ENCODE measurements at regions not wholly inside any gene's neighbourhood (a gene's known extent, or its start where the extent isn't known, plus 50 kb on each side); places are given as distances from the start of the nearest gene placed in this dataset.

DNA sequence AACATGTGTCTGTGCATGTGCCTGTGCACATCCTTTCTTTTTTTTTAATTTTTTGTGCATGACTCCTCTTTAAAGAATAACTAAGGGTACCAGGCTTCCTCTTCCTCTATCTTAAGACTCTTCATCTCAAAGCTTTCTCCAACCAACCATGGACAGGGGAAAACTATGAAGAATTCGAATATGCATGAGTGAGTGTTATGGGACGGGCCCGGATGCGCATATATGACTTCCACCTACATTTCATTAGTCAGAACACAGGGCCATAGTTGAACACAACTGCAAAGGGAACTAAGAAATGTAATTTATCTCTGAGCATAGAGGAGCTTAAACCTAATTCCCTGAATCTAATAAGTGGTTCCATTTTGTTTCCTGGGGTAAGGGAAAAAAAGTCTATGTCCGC lies 270.3 kb upstream of the SORCS1 start:
- no peaks in the 10 kb centered on the region for H3K4me1 ChIP-seq (ENCODE audit: control insufficient read depth, insufficient read depth, low read length)
- H3K27ac ChIP-seq (ENCODE audit: low read length), result no peak overlapping the region
- no peaks in the 10 kb centered on the region for H3K36me3 ChIP-seq (ENCODE audit: control insufficient read depth, insufficient read depth, low read length)
- no CpG with 5 or more reads among the region's 5 CpGs for WGBS (ENCODE audit: insufficient coverage, insufficient read length)
- no peak for DNase-seq (ENCODE audit: low read depth, low spot score)
- no peaks in the 10 kb centered on the region for H3K9me3 ChIP-seq (ENCODE audit: control insufficient read depth, insufficient read depth, low read length)
- H3K27me3 ChIP-seq (ENCODE audit: control insufficient read depth, insufficient read depth, low read length), result no peaks in the 10 kb centered on the region
- H3K4me3 ChIP-seq (ENCODE audit: low read length), result no peak overlapping the region

DNA sequence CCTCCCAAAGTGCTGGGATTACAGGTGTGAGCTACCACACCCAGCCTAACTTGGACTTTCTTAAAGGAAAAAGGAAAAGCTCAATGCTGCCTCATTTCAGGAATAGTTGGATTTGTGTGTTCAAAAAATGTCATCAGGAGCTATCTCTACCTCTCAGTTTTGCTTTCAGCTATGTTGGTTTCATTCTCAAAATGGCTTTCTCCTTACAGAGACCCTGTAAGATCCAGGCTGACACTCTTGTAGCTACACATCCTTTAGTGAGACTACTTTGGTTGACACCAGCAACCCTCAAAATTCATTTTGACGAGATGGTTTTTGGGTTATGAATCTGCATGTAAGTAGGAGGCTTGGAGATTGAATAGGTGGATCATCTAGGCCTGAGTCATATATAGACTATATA lies 269.7 kb upstream of the SORCS1 start:
- no peak for DNase-seq (ENCODE audit: low read depth, low spot score)
- Histone ChIP-seq H3K4me1 (ENCODE audit: control insufficient read depth, insufficient read depth, low read length) (no peaks in the 10 kb centered on the region), H3K9me3 (ENCODE audit: control insufficient read depth, insufficient read depth, low read length) (no peaks in the 10 kb centered on the region), H3K36me3 (ENCODE audit: control insufficient read depth, insufficient read depth, low read length) (no peaks in the 10 kb centered on the region), H3K27ac (ENCODE audit: low read length) (no peak overlapping the region), H3K27me3 (ENCODE audit: control insufficient read depth, insufficient read depth, low read length) (no peaks in the 10 kb centered on the region), H3K4me3 (ENCODE audit: low read length) (no peak overlapping the region)
- WGBS (ENCODE audit: insufficient coverage, insufficient read length), result no CpG with 5 or more reads among the region's 1 CpG

DNA sequence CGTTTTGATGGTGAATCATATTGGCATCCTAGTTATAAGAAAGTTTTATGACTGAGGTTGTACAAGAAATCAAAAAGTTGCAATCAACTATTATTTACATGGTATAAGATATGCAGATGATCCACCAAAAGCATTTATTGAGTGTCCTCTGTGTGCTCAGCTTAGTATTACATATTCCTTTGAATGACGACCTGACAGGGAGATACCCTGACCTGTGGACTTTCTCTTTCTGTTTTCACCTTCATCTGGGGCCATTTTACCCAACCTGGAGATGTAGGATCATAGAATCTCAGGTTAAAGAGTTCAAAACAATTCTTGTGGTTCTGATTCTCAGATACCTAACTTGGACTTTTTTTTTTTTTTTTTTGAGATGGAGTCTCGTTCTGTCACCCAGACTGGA lies 269.1 kb upstream of the SORCS1 start:
- no peaks in the 10 kb centered on the region for H3K9me3 ChIP-seq (ENCODE audit: control insufficient read depth, insufficient read depth, low read length)
- no peak overlapping the region for H3K27ac ChIP-seq (ENCODE audit: low read length)
- no CpG with 5 or more reads among the region's 3 CpGs for WGBS (ENCODE audit: insufficient coverage, insufficient read length)
- no peaks in the 10 kb centered on the region for H3K36me3 ChIP-seq (ENCODE audit: control insufficient read depth, insufficient read depth, low read length)
- no peaks in the 10 kb centered on the region for H3K4me1 ChIP-seq (ENCODE audit: control insufficient read depth, insufficient read depth, low read length)
- no peak for DNase-seq (ENCODE audit: low read depth, low spot score)
- no peaks in the 10 kb centered on the region for H3K27me3 ChIP-seq (ENCODE audit: control insufficient read depth, insufficient read depth, low read length)
- H3K4me3 ChIP-seq (ENCODE audit: low read length), result no peak overlapping the region

DNA sequence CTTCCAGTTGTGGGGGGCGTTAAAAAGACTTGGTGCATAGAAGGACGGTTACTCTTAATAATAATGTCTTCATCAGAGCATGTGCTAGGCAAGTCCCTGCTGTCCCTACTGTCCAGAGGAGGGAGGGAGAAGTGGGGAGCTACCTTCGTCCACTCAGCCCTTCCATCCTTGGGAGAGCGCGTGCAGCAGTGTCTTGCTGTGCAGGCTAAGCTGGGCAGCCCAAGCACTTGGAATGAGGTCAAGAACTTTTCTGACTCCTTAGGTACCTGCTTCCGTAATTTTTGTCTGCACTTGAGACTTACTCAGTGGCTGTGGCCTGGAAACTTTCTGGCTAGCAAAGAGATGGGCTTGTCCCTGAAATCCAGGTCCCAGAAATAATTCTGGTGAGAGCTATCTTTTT lies 265.9 kb upstream of the SORCS1 start:
- Histone ChIP-seq H3K9me3 (ENCODE audit: control insufficient read depth, insufficient read depth, low read length) (no peaks in the 10 kb centered on the region), H3K27ac (ENCODE audit: low read length) (no peak overlapping the region), H3K4me3 (ENCODE audit: low read length) (no peak overlapping the region), H3K4me1 (ENCODE audit: control insufficient read depth, insufficient read depth, low read length) (no peaks in the 10 kb centered on the region), H3K27me3 (ENCODE audit: control insufficient read depth, insufficient read depth, low read length) (no peaks in the 10 kb centered on the region), H3K36me3 (ENCODE audit: control insufficient read depth, insufficient read depth, low read length) (no peaks in the 10 kb centered on the region)
- DNase-seq (ENCODE audit: low read depth, low spot score), result no peak
- no CpG with 5 or more reads among the region's 6 CpGs for WGBS (ENCODE audit: insufficient coverage, insufficient read length)

DNA sequence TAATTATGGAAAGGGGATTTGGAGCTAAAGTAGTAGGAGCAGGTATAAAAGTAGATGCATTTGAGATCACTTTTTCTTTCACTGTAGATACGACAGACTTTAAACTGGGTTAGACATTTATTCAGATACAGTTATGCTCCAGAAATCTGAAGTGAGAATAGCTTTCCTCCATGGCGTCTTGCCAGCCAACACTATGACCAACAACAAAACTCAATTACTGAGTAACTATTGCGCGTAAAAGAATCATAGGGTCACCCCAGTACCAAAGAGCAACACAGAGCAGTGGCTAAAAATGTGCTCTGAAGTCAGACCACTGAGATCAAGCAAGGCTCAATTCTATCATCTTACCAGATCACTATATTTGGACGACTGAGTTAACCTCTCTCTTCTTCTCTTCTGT lies 262.5 kb upstream of the SORCS1 start:
- Histone ChIP-seq H3K27me3 (ENCODE audit: control insufficient read depth, insufficient read depth, low read length) (no peaks in the 10 kb centered on the region), H3K4me1 (ENCODE audit: control insufficient read depth, insufficient read depth, low read length) (no peaks in the 10 kb centered on the region), H3K27ac (ENCODE audit: low read length) (no peak overlapping the region), H3K36me3 (ENCODE audit: control insufficient read depth, insufficient read depth, low read length) (no peaks in the 10 kb centered on the region), H3K4me3 (ENCODE audit: low read length) (no peak overlapping the region), H3K9me3 (ENCODE audit: control insufficient read depth, insufficient read depth, low read length) (no peaks in the 10 kb centered on the region)
- no peak for DNase-seq (ENCODE audit: low read depth, low spot score)
- WGBS (ENCODE audit: insufficient coverage, insufficient read length), result no CpG with 5 or more reads among the region's 5 CpGs

DNA sequence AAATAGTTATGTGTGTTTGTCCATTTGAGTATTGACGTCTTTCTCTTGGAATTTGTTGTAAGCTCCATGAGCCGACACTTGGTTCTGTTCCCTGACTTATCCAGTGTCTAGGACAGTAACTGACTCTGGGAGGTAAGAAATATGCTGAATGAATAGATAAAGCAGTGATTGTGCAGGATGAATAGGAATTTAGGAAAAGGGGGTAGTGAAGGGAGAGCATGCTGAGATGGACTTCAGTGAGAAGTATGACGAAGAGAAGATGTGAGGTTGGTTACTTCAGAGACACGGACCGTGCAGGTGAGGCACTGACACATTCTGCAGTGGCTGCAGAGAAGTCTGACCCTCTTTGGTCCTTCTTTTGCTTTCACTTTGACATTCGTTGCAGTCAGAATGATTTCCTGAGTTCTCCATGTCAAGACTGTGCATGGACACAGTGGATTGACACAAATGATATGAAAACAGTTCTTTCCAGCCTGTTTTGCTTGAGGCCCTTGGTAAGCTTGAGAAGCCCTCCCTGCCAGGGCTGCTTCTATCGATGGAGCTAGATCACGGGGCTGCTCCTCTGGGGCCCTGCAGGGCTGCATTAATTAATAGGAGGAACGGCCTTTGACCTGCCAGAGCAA lies 261.5 kb upstream of the SORCS1 start:
- DNase-seq (ENCODE audit: low read depth, low spot score), result no peak
- Histone ChIP-seq H3K4me3 (ENCODE audit: low read length) (no peak overlapping the region), H3K9me3 (ENCODE audit: control insufficient read depth, insufficient read depth, low read length) (no peaks in the 10 kb centered on the region), H3K27me3 (ENCODE audit: control insufficient read depth, insufficient read depth, low read length) (no peaks in the 10 kb centered on the region), H3K4me1 (ENCODE audit: control insufficient read depth, insufficient read depth, low read length) (no peaks in the 10 kb centered on the region), H3K27ac (ENCODE audit: low read length) (no peak overlapping the region), H3K36me3 (ENCODE audit: control insufficient read depth, insufficient read depth, low read length) (no peaks in the 10 kb centered on the region)
- no CpG with 5 or more reads among the region's 9 CpGs for WGBS (ENCODE audit: insufficient coverage, insufficient read length)

DNA sequence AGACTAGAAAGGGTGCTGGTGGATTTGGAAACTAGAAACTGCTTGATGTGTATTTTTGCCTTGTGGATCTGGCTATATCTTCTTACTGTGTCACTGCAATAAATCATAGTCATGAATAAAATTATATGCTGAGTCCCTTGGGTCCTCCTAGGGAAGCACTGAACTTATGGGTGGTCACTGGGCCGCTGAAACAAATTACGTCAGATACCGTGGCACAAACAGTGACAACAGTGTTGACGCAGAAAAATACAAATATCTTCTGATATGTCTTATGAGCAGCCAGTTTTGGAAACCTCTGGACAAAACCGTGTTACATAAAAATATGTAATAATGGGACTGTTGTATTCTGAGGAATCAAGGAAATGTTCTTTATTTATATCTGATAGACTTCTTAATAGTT lies 260.1 kb upstream of the SORCS1 start:
- H3K4me3 ChIP-seq (ENCODE audit: low read length), result no peak overlapping the region
- no peak for DNase-seq (ENCODE audit: low read depth, low spot score)
- H3K27ac ChIP-seq (ENCODE audit: low read length), result no peak overlapping the region
- no peaks in the 10 kb centered on the region for H3K4me1 ChIP-seq (ENCODE audit: control insufficient read depth, insufficient read depth, low read length)
- WGBS (ENCODE audit: insufficient coverage, insufficient read length), result no CpG with 5 or more reads among the region's 5 CpGs
- no peaks in the 10 kb centered on the region for H3K9me3 ChIP-seq (ENCODE audit: control insufficient read depth, insufficient read depth, low read length)
- H3K27me3 ChIP-seq (ENCODE audit: control insufficient read depth, insufficient read depth, low read length), result no peaks in the 10 kb centered on the region
- no peaks in the 10 kb centered on the region for H3K36me3 ChIP-seq (ENCODE audit: control insufficient read depth, insufficient read depth, low read length)

DNA sequence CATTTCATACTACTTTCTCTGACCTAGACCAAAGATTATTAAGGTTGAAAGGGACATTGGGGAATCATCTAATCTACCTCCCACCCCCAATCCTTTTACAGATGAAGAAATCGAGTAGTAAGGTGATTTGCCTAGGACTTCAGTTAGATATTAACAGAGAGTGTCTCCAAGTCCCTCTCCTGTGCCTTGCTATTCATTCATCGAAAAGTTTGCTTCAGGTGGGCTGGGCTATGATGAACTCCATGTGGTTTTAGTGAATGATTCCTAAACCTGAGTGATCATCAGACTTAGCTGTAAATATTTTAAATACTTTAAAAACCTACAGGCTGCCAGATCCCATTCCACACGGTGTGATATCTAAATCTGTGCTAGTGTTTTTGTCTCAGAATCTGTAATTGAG lies 259.4 kb upstream of the SORCS1 start:
- no peaks in the 10 kb centered on the region for H3K9me3 ChIP-seq (ENCODE audit: control insufficient read depth, insufficient read depth, low read length)
- H3K4me1 ChIP-seq (ENCODE audit: control insufficient read depth, insufficient read depth, low read length), result no peaks in the 10 kb centered on the region
- DNase-seq (ENCODE audit: low read depth, low spot score), result no peak
- no peak overlapping the region for H3K4me3 ChIP-seq (ENCODE audit: low read length)
- H3K27ac ChIP-seq (ENCODE audit: low read length), result no peak overlapping the region
- H3K27me3 ChIP-seq (ENCODE audit: control insufficient read depth, insufficient read depth, low read length), result no peaks in the 10 kb centered on the region
- WGBS (ENCODE audit: insufficient coverage, insufficient read length), result no CpG with 5 or more reads among the region's 3 CpGs
- H3K36me3 ChIP-seq (ENCODE audit: control insufficient read depth, insufficient read depth, low read length), result no peaks in the 10 kb centered on the region

DNA sequence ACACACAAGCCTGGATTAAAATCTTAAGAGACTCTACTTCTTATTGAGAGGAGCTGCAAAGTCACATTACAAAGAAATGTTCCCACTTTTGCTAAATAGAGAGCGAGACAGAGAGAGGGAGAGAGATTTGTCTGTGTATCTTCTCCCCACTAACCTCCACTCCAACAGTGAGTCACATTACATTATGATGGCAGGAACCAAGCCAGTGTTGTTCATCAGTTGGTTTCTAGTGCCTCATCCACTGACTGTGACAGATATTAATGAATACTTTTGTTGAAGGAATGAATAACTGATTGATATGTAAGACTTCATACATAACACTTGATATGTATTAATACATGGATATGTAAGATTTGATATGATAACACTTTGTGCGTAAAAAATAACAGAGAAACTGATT lies 258.2 kb upstream of the SORCS1 start:
- DNase-seq (ENCODE audit: low read depth, low spot score), result no peak
- Histone ChIP-seq H3K27ac (ENCODE audit: low read length) (no peak overlapping the region), H3K27me3 (ENCODE audit: control insufficient read depth, insufficient read depth, low read length) (no peaks in the 10 kb centered on the region), H3K4me1 (ENCODE audit: control insufficient read depth, insufficient read depth, low read length) (no peaks in the 10 kb centered on the region), H3K36me3 (ENCODE audit: control insufficient read depth, insufficient read depth, low read length) (no peaks in the 10 kb centered on the region), H3K4me3 (ENCODE audit: low read length) (no peak overlapping the region), H3K9me3 (ENCODE audit: control insufficient read depth, insufficient read depth, low read length) (no peaks in the 10 kb centered on the region)
- WGBS (ENCODE audit: insufficient coverage, insufficient read length), result no CpG with 5 or more reads among the region's 2 CpGs

DNA sequence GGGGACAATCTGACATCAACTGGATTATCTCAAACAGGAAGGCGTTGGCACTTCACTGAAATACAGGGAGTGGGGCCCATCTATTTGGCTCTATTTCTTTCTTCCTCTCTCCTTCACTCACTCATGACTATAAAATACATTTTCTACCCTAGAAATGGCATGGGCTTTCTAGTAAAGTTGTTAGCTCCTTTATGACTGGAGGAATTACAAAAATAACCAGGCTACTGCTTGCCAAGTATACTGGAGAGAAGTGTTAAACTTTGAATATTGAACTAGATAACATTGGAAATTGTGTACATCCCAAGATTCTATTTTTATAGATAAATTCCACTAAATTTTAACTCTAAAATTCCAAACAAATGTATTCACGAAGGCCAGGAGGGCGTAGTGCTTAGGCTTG lies 255.7 kb upstream of the SORCS1 start:
- Histone ChIP-seq H3K36me3 (ENCODE audit: control insufficient read depth, insufficient read depth, low read length) (no peaks in the 10 kb centered on the region), H3K9me3 (ENCODE audit: control insufficient read depth, insufficient read depth, low read length) (no peaks in the 10 kb centered on the region), H3K27ac (ENCODE audit: low read length) (no peak overlapping the region), H3K27me3 (ENCODE audit: control insufficient read depth, insufficient read depth, low read length) (no peaks in the 10 kb centered on the region), H3K4me1 (ENCODE audit: control insufficient read depth, insufficient read depth, low read length) (no peaks in the 10 kb centered on the region), H3K4me3 (ENCODE audit: low read length) (no peak overlapping the region)
- no CpG with 5 or more reads among the region's 3 CpGs for WGBS (ENCODE audit: insufficient coverage, insufficient read length)
- DNase-seq (ENCODE audit: low read depth, low spot score), result no peak

DNA sequence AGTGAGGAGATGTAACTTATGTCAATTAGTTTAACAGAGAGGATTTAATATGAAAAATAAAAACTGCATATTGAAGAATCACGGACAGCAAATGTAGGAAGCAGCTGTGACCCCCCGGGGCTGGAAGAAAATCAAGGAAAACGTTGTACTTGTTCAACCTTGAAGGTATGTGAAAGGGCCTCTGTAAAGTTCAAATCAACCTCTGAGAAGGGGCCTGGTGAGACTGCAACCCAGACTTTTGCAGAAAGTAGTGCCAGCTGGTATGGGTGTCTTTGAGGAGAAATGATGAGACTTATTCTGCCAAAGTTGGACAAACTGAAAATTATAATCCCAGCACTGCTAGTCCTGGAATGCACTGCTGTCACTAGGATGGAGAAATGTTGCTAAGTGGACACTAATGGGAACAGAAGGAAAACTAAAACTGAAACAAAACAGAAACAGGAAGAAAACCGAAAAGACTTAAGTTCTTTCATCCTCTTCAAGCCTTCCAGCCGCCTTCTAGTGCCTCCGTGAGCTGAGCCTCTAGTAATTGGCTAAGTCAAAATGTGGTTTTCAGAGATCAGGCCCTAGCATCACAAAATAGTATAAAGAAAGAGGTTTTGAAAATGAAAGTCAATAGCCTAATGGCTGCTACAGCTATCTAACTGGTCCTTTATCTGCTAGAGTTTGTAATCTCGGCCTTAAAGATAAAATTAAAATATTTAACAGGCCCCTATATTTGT lies 253.7 kb upstream of the SORCS1 start:
- Histone ChIP-seq H3K27me3 (ENCODE audit: control insufficient read depth, insufficient read depth, low read length) (no peaks in the 10 kb centered on the region), H3K27ac (ENCODE audit: low read length) (no peak overlapping the region), H3K9me3 (ENCODE audit: control insufficient read depth, insufficient read depth, low read length) (no peaks in the 10 kb centered on the region), H3K4me1 (ENCODE audit: control insufficient read depth, insufficient read depth, low read length) (no peaks in the 10 kb centered on the region), H3K4me3 (ENCODE audit: low read length) (no peak overlapping the region), H3K36me3 (ENCODE audit: control insufficient read depth, insufficient read depth, low read length) (no peaks in the 10 kb centered on the region)
- no peak for DNase-seq (ENCODE audit: low read depth, low spot score)
- WGBS (ENCODE audit: insufficient coverage, insufficient read length), result no CpG with 5 or more reads among the region's 7 CpGs
